Neural progenitor cell (in vitro differentiated cells): ENCODE measurements at regions not wholly inside any gene's neighbourhood (a gene's known extent, or its start where the extent isn't known, plus 50 kb on each side); places are given as distances from the start of the nearest gene placed in this dataset.

Experiments used
- DNase-seq: peaks from one replicate; pipeline ENCODE4 v3.0.0-alpha.2; 2016; ENCODE audit warnings: low spot score
- H2AFZ ChIP-seq: fragments of 200-600 bp; sonication (generic); replicated peaks from 2 replicates; pipeline ENCODE4 v1.6.1; 2016; ENCODE audit warnings: antibody characterized with exemption
- H3F3A ChIP-seq: fragments of 200-600 bp; sonication (generic); 2 replicates; pipeline ENCODE4 v1.6.1; 2016; ENCODE audit warnings: antibody characterized with exemption, low read depth
- H3K27ac ChIP-seq: fragments of 200-600 bp; sonication (generic); 2 replicates; pipeline ENCODE4 v1.5.1; 2016; ENCODE audit warnings: mild to moderate bottlenecking
- H3K27me3 ChIP-seq: fragments of 200-600 bp; sonication (generic); 2 replicates; pipeline ENCODE4 v1.6.1; 2016; ENCODE audit warnings: mild to moderate bottlenecking, moderate library complexity
- H3K36me3 ChIP-seq: fragments of 200-600 bp; sonication (generic); 2 replicates; pipeline ENCODE4 v1.5.1; 2016
- H3K4me1 ChIP-seq: fragments of 200-600 bp; sonication (generic); 2 replicates; pipeline ENCODE4 v1.6.1; 2016; ENCODE audit warnings: mixed run types
- H3K4me2 ChIP-seq: fragments of 200-600 bp; sonication (generic); 2 replicates; pipeline ENCODE4 v1.6.1; 2016
- H3K4me3 ChIP-seq: fragments of 200-600 bp; sonication (generic); 2 replicates; pipeline ENCODE4 v1.5.1; 2016
- H3K79me2 ChIP-seq: fragments of 200-600 bp; sonication (generic); 2 replicates; pipeline ENCODE4 v1.6.1; 2016; ENCODE audit warnings: low read depth
- H3K9ac ChIP-seq: fragments of 200-600 bp; sonication (generic); 2 replicates; pipeline ENCODE4 v1.6.1; 2016
- H3K9me3 ChIP-seq: fragments of 200-600 bp; sonication (generic); 2 replicates; pipeline ENCODE4 v1.5.1; 2016; ENCODE audit warnings: low read depth
- H4K20me1 ChIP-seq: fragments of 200-600 bp; sonication (generic); 2 replicates; pipeline ENCODE4 v1.6.1; 2016; ENCODE audit warnings: low read depth
- H3K27ac Mint-ChIP-seq: 3 replicates; pipeline ENCODE4 v1.8.0; 2021; ENCODE audit warnings: mixed read lengths
- H3K27me3 Mint-ChIP-seq: 2 replicates; pipeline ENCODE4 v1.8.0; 2022; ENCODE audit warnings: low read depth, mild to moderate bottlenecking, inconsistent platforms, moderate library complexity, mixed read lengths; ENCODE audit not compliant: insufficient read depth
- H3K36me3 Mint-ChIP-seq: 3 replicates; pipeline ENCODE4 v1.8.0; 2021; ENCODE audit warnings: mixed read lengths
- H3K4me1 Mint-ChIP-seq: 3 replicates; pipeline ENCODE4 v1.8.0; 2021; ENCODE audit warnings: mixed read lengths
- H3K4me3 Mint-ChIP-seq: 3 replicates; pipeline ENCODE4 v1.8.0; 2021; ENCODE audit warnings: mild to moderate bottlenecking, moderate library complexity, mixed read lengths
- H3K9me3 Mint-ChIP-seq: 3 replicates; pipeline ENCODE4 v1.8.0; 2020; ENCODE audit warnings: mixed read lengths
- EZH2 ChIP-seq: fragments of 200-600 bp; sonication (generic); IDR thresholded peaks from 2 replicates; pipeline ENCODE4 v1.6.1; 2017; ENCODE audit warnings: antibody characterized with exemption, mild to moderate bottlenecking, moderate library complexity
- EZH2phosphoT487 ChIP-seq: fragments of 200-600 bp; sonication (generic); IDR thresholded peaks from 2 replicates; pipeline ENCODE4 v1.6.1; 2017; ENCODE audit warnings: antibody characterized with exemption
- TF ChIP-seq, protein P1 (sequence below): fragments of 200-600 bp; sonication (generic); IDR thresholded peaks from 2 replicates; pipeline ENCODE4 v1.5.1; 2017; ENCODE audit warnings: antibody characterized with exemption, mild to moderate bottlenecking

DNA sequence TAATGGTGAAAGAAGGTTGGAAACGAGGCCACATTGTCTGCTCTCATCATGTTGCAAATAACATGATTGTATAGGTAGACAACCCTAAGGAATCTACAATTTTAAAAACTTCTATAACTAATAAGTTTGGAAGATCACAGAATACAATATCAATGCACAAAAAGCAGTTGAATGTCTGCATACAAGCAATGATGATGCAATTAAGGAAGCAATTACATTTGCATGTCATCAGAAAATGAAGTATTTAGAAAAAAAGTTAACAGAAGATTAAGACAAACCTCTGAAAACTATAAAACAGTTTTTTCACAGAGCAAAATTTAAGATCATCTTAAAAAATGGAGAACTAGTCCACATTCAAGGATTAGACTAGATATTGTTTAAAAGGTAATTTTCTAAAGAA, 181.1 kb downstream of the METTL4 start:
- Histone ChIP-seq H3K4me1 (no peaks in the 10 kb centered on the region), H3K9me3 (peaks cover 6% of the 10 kb centered on the region), H3K27ac (no peak overlapping the region), H3K27me3 (no peaks in the 10 kb centered on the region), H3F3A (no peaks in the 10 kb centered on the region), H3K79me2 (no peaks in the 10 kb centered on the region), H3K4me2 (no peak overlapping the region), H3K4me3 (no peak overlapping the region), H3K36me3 (no peaks in the 10 kb centered on the region), H2AFZ (no peak overlapping the region), H3K9ac (no peak overlapping the region), H4K20me1 (no peaks in the 10 kb centered on the region)
- H3K9me3 Mint-ChIP-seq: peaks cover 12% of the 10 kb centered on the region
- no peaks in the 10 kb centered on the region for H3K36me3 Mint-ChIP-seq
- H3K4me3 Mint-ChIP-seq: no peak overlapping the region
- TF ChIP-seq EZH2phosphoT487: no peak
- no peak for TF ChIP-seq EZH2
- TF ChIP-seq, protein P1, sequence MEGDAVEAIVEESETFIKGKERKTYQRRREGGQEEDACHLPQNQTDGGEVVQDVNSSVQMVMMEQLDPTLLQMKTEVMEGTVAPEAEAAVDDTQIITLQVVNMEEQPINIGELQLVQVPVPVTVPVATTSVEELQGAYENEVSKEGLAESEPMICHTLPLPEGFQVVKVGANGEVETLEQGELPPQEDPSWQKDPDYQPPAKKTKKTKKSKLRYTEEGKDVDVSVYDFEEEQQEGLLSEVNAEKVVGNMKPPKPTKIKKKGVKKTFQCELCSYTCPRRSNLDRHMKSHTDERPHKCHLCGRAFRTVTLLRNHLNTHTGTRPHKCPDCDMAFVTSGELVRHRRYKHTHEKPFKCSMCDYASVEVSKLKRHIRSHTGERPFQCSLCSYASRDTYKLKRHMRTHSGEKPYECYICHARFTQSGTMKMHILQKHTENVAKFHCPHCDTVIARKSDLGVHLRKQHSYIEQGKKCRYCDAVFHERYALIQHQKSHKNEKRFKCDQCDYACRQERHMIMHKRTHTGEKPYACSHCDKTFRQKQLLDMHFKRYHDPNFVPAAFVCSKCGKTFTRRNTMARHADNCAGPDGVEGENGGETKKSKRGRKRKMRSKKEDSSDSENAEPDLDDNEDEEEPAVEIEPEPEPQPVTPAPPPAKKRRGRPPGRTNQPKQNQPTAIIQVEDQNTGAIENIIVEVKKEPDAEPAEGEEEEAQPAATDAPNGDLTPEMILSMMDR: no peak
- DNase-seq: no peak
- no peak overlapping the region for H3K27ac Mint-ChIP-seq
- peaks cover 15% of the 10 kb centered on the region for H3K4me1 Mint-ChIP-seq
- H3K27me3 Mint-ChIP-seq: peaks cover 3% of the 10 kb centered on the region

DNA sequence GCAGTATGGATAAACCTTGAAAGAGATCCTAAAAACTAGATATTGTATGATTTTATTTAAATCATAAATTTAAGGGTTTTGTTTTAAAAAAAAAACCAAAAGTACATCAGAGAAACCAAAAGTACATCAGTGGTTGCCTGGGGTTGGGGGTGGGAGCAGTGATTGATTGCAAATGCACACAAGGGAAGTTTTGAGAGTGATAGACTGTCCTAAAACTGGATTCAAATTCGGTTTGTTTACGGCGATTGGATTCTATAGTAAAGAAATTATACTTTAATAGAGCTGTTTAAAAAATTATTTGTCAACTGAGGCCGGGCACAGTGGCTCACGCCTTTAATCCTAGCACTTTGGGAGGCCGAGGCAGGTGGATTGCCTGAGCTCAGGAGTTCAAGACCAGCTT, 179.8 kb downstream of the METTL4 start:
- H3K27ac Mint-ChIP-seq: no peak overlapping the region
- Histone ChIP-seq H3K4me2 (no peak overlapping the region), H3K4me3 (no peak overlapping the region), H3K9ac (no peak overlapping the region), H3K4me1 (no peaks in the 10 kb centered on the region), H3F3A (no peaks in the 10 kb centered on the region), H4K20me1 (no peaks in the 10 kb centered on the region), H3K9me3 (peaks cover 6% of the 10 kb centered on the region), H3K27ac (no peak overlapping the region), H2AFZ (no peak overlapping the region), H3K79me2 (no peaks in the 10 kb centered on the region), H3K27me3 (no peaks in the 10 kb centered on the region), H3K36me3 (no peaks in the 10 kb centered on the region)
- no peaks in the 10 kb centered on the region for H3K36me3 Mint-ChIP-seq
- no peak overlapping the region for H3K4me3 Mint-ChIP-seq
- DNase-seq: no peak
- H3K27me3 Mint-ChIP-seq: peaks cover 3% of the 10 kb centered on the region
- no peak for TF ChIP-seq EZH2phosphoT487
- no peak for TF ChIP-seq EZH2
- TF ChIP-seq, protein P1: no peak
- peaks cover 24% of the 10 kb centered on the region for H3K4me1 Mint-ChIP-seq
- H3K9me3 Mint-ChIP-seq: peaks cover 8% of the 10 kb centered on the region

DNA sequence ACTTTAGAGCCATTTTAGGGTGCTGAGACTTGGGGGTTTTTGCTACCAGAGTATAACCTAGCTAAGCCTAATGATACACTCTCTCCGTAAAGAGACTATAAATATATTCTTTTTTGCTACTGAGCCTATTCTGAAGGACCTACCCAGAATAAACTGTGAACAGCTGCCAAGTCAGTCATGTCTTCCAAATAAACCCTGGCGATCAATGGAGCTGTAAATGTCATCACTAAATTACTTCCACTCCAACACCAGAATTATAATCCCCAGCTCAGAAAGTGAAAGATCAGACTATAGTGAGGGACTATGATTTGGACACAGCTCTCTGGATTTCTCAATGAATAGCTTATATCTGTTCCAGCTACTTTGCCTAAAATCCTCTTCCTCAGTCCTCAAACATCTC, 178.9 kb downstream of the METTL4 start:
- Mint-ChIP-seq H3K9me3 (peaks cover 6% of the 10 kb centered on the region), H3K4me1 (peaks cover 24% of the 10 kb centered on the region), H3K27ac (no peak overlapping the region), H3K36me3 (no peaks in the 10 kb centered on the region), H3K4me3 (no peak overlapping the region), H3K27me3 (peaks cover 3% of the 10 kb centered on the region)
- TF ChIP-seq EZH2phosphoT487 (no peak), EZH2 (no peak)
- TF ChIP-seq, protein P1: no peak
- no peak overlapping the region for H2AFZ ChIP-seq
- no peaks in the 10 kb centered on the region for H4K20me1 ChIP-seq
- H3K9me3 ChIP-seq: no peaks in the 10 kb centered on the region
- no peak overlapping the region for H3K9ac ChIP-seq
- no peaks in the 10 kb centered on the region for H3K79me2 ChIP-seq
- no peaks in the 10 kb centered on the region for H3K36me3 ChIP-seq
- no peak overlapping the region for H3K4me2 ChIP-seq
- no peaks in the 10 kb centered on the region for H3K27me3 ChIP-seq
- H3K4me3 ChIP-seq: no peak overlapping the region
- DNase-seq: no peak
- H3F3A ChIP-seq: no peaks in the 10 kb centered on the region
- H3K27ac ChIP-seq: no peak overlapping the region
- H3K4me1 ChIP-seq: no peaks in the 10 kb centered on the region
